ENCODE measurements at regions not wholly inside any gene's neighbourhood (a gene's known extent, or its start where the extent isn't known, plus 50 kb on each side); places are given as distances from the start of the nearest gene placed in this dataset.

DNA sequence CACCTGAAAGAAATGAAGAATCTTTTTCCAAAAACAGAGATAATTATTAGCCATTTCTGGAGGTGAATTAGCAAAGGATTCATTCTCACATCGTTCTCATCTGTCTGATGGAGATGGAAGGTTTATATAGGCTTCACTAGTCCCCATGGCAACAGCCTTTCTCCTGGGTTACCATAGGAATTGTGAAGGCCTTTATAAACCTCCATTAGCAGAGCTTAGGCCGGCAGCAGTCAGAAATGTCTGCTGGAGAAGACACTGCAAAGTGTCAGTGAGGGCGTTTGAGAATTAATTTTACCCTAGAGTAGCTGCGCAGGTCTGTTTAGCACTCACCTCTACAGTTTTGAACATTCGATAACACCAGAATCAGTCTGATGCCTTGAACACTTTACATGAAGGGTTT is 290.4 kb upstream of the NR4A3 start:
- TF ChIP-seq, protein P1, sequence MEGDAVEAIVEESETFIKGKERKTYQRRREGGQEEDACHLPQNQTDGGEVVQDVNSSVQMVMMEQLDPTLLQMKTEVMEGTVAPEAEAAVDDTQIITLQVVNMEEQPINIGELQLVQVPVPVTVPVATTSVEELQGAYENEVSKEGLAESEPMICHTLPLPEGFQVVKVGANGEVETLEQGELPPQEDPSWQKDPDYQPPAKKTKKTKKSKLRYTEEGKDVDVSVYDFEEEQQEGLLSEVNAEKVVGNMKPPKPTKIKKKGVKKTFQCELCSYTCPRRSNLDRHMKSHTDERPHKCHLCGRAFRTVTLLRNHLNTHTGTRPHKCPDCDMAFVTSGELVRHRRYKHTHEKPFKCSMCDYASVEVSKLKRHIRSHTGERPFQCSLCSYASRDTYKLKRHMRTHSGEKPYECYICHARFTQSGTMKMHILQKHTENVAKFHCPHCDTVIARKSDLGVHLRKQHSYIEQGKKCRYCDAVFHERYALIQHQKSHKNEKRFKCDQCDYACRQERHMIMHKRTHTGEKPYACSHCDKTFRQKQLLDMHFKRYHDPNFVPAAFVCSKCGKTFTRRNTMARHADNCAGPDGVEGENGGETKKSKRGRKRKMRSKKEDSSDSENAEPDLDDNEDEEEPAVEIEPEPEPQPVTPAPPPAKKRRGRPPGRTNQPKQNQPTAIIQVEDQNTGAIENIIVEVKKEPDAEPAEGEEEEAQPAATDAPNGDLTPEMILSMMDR (conservative IDR thresholded peaks at IDR 0.05; ENCODE audit: low read depth, low read length), result no peak
- TF ChIP-seq EZH2 (IDR thresholded peaks at IDR 0.05; ENCODE audit: low read length, unreplicated experiment), result no peak
- TF ChIP-seq EZH2phosphoT487 (IDR thresholded peaks at IDR 0.05; ENCODE audit: borderline replicate concordance, low read length), result no peak

All from PC-3 (cell line).